HG02798 (cell line): ENCODE measurements at regions not wholly inside any gene's neighbourhood (a gene's known extent, or its start where the extent isn't known, plus 50 kb on each side); places are given as distances from the start of the nearest gene placed in this dataset.
"Not testable (repeated sequence)": the region's sequence is repeated elsewhere in the genome, so short reads cannot be mapped to it uniquely, and the experiment has no call there.

Experiments used
- ATAC-seq: cut with Tn5 transposase; IDR thresholded peaks from one replicate; pipeline ENCODE4 v1.9.1; 2021; ENCODE audit warnings: mild to moderate bottlenecking; ENCODE audit not compliant: unreplicated experiment, poor library complexity

DNA sequence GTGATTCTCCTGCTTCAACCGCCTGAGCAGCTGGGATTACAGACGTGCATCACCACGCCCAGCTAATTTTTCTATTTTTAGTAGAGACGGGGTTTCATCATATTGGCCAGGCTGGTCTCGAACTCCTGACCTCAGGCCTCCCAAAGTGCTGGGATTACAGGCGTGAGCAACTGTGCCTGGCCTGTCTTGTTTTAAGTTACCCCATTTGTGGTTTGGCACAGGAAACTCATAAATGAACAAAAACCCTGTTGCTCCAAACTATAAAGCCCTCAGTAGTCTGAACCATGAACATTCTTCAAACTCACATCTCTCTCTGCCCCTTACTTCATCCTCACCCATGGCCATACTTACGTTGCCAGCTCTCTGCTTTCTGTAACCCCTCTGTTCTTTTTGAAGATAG is 61.7 kb downstream of the RHOU start:
- ATAC-seq: not testable (repeated sequence)

DNA sequence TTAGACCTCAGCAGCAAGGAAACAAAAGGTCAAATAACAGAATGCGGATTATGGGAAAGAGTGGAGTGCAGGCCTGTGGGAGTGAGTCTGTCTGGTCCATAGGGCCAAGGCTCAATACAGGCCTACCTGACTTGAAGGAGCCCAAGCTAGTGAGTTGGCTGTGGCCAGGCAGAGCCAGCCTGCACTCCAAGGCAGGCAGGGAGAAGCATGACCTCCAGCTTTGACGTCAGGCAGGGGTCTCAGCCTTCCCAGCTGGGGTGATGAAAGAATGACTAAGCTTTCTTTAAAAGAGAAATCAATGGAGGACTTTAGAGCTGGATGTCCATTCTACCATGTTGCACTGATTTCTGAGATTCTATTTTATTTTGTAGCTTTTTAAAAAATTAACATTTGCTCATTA is 62.8 kb downstream of the RHOU start:
- ATAC-seq: no peak

GRCh38 chr1:228798548-228798947 is 63.3 kb downstream of the RHOU start:
- ATAC-seq: no peak

GRCh38 chr1:228799924-228800323 is 64.6 kb downstream of the RHOU start:
- no peak for ATAC-seq

- ATAC-seq: no peak
Measured at GRCh38 chr1:228801068-228801467, 65.8 kb downstream of the RHOU start.

DNA sequence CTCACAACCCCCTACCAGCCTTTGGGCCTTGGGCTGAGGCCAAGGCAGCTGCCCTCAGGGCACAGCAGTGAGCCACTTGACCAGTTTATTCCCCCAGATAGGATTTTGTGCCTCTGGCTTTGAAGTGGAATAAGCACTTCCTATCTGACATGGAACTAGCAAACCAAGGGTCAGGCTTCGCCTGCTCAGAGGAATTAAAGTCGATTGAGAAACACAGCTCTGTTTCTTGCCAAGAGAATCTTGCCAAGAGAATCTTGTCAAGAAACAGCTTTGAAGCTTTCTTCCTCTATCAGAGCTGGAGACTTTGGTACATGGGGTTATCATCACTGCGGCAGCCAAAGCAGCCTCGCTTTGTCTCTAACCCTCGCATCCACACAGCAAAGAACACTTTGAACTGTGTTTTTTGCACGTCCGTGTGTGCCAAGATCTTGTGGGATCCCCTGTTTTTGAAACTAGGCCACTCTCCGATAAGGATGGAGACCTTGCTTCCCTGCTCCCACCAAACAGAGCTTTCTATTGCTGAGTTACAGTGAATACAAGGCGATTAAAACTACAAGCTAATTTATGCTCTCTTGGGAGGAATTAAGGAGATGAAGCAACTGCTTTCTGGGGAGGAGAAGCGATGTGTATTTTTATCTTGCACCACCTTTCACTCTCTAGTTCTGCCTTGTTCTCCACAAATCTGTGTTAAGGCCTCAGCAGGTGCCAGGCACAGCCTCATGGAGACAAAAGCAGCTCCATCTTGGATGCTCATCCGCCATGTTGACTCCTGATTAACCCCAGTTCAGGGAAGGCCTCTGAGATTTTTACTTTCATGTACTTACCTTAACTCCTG is 67.3 kb downstream of the RHOU start:
- no peak for ATAC-seq

- no peak for ATAC-seq
Measured at GRCh38 chr1:228803421-228803820, 68.1 kb downstream of the RHOU start.

GRCh38 chr1:228804173-228804572 is 68.9 kb downstream of the RHOU start:
- no peak for ATAC-seq

GRCh38 chr1:228804640-228805413 is 69.5 kb downstream of the RHOU start:
- ATAC-seq: no peak

GRCh38 chr1:228807904-228808605 is 72.8 kb downstream of the RHOU start:
- ATAC-seq: no peak

GRCh38 chr1:228809621-228810394 is 74.5 kb downstream of the RHOU start:
- ATAC-seq: no peak

DNA sequence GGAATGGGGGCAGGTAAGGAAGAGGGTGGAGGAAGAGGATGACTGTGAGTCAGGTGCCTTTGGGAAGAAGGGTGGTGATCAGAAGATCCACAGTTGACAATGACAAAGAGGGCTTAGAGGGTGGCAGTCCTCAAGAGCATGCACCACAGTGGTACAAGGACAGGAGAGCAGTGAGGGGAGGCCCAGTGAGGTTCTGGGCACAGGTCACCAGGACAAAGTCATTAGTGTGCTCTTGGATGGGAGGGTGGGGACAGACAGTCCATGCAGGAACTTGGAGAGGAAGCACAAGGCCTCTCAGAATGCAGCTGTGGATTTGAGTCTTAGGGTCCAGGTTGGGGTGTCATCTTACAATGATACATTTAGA is 75.1 kb downstream of the RHOU start:
- ATAC-seq: no peak

GRCh38 chr1:228810878-228811711 is 75.8 kb downstream of the RHOU start:
- peak; percentile 69 for ATAC-seq

GRCh38 chr1:228811712-228812305 is 76.5 kb downstream of the RHOU start:
- ATAC-seq: no peak

DNA sequence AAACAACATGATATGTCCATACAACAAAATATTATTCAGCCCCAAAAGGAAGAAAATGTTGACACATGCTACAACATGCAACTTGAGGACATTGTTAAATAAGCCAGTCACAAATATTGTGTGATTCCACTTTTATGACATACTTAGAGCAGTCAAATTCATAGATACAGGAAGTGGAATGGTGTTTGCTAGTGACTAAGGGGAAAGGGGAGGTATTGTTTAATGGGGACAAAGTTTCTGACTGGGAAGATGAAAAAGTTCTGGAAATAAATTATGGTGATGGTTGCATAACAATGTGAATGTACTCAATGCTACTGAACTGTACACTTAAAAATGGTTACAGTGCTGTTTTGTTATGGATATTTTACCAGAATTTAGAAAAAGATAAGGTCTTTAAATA is 77.7 kb downstream of the RHOU start:
- no peak for ATAC-seq

- ATAC-seq: no peak
Measured at GRCh38 chr1:228814176-228814575, 78.9 kb downstream of the RHOU start.

- no peak for ATAC-seq
Measured at GRCh38 chr1:228818296-228818695, 83.0 kb downstream of the RHOU start.

DNA sequence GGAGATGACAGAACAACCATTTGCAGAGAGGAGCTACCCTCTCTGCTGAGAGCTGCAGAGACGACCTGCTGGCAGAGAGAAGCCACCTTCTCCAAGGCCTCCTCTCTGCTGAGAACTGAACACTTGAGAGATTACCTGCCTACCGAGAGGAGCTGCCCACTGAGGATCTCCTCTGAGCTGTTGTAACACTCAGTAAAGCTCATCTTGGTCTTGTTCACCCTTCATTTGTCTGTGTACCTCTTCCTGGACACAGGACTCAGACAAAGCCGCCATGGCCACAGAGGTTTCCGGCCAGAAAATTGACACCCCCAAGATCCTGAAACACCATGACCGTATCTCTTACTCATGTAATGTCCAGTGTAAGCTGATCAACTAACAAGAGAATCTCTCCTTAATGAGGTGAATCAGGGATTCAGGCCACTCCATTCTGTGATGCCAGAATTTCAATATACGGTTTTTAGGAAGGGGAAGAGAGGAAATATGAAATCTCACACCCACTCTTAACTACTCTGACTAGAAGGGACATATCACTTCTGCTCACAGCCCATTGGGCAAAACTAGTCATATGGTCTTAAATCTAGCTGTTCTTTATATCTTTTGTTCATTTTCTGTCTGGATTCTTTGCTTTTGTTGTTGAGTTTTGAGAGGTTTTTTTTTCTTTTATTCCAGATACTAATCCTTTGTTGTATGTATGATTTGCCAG is 83.8 kb downstream of the RHOU start:
- ATAC-seq: no peak

- no peak for ATAC-seq
Measured at GRCh38 chr1:228821252-228821651, 86.0 kb downstream of the RHOU start.
